GM21786 (cell line): ENCODE measurements at regions not wholly inside any gene's neighbourhood (a gene's known extent, or its start where the extent isn't known, plus 50 kb on each side); places are given as distances from the start of the nearest gene placed in this dataset.
"Not testable (repeated sequence)": the region's sequence is repeated elsewhere in the genome, so short reads cannot be mapped to it uniquely, and the experiment has no call there.

ENCODE experiments used
- ATAC-seq: cut with Tn5 transposase; IDR thresholded peaks from one replicate; pipeline ENCODE4 v1.9.1; 2021; ENCODE audit not compliant: unreplicated experiment

GRCh38 chr2:65963303-65963702 lies 471.6 kb upstream of the MEIS1 start:
- not testable (repeated sequence) for ATAC-seq

GRCh38 chr2:65960953-65961352 lies 474.0 kb upstream of the MEIS1 start:
- ATAC-seq = no peak

- ATAC-seq = no peak
Observed at GRCh38 chr2:65957886-65958285, 477.0 kb upstream of the MEIS1 start.

GRCh38 chr2:65957454-65957853 lies 477.5 kb upstream of the MEIS1 start:
- ATAC-seq = no peak

- no peak for ATAC-seq
Observed at GRCh38 chr2:65955259-65955658, 479.7 kb upstream of the MEIS1 start.

GRCh38 chr2:65952966-65953761 lies 481.8 kb upstream of the MEIS1 start:
- no peak for ATAC-seq

- no peak for ATAC-seq
Observed at GRCh38 chr2:65944213-65944612, 490.7 kb upstream of the MEIS1 start.

GRCh38 chr2:65943099-65943786 lies 491.7 kb upstream of the MEIS1 start:
- ATAC-seq = no peak

- ATAC-seq = no peak
Observed at GRCh38 chr2:65940856-65941255, 494.1 kb upstream of the MEIS1 start.

GRCh38 chr2:65939687-65940086 lies 495.2 kb upstream of the MEIS1 start:
- ATAC-seq = no peak

- no peak for ATAC-seq
Observed at GRCh38 chr2:65937379-65938160, 497.4 kb upstream of the MEIS1 start.

- no peak for ATAC-seq
Observed at GRCh38 chr2:65934992-65935629, 499.8 kb upstream of the MEIS1 start.

- no peak for ATAC-seq
Observed at GRCh38 chr2:65932571-65932970, 500.2 kb upstream of the SPRED2 start.

- no peak for ATAC-seq
Observed at GRCh38 chr2:65931056-65931455, 498.7 kb upstream of the SPRED2 start.

GRCh38 chr2:65930259-65930658 lies 497.9 kb upstream of the SPRED2 start:
- ATAC-seq = no peak

GRCh38 chr2:65929664-65930063 lies 497.3 kb upstream of the SPRED2 start:
- not testable (repeated sequence) for ATAC-seq

- ATAC-seq = no peak
Observed at GRCh38 chr2:65922794-65923193, 490.4 kb upstream of the SPRED2 start.

GRCh38 chr2:65922030-65922429 lies 489.6 kb upstream of the SPRED2 start:
- ATAC-seq = no peak

GRCh38 chr2:65921116-65921515 lies 488.7 kb upstream of the SPRED2 start:
- ATAC-seq = no peak

GRCh38 chr2:65920659-65921058 lies 488.3 kb upstream of the SPRED2 start:
- no peak for ATAC-seq

GRCh38 chr2:65919550-65920188 lies 487.3 kb upstream of the SPRED2 start:
- ATAC-seq = no peak
